Esophagus squamous epithelium (tissue), 4 donors: ENCODE measurements at regions not wholly inside any gene's neighbourhood (a gene's known extent, or its start where the extent isn't known, plus 50 kb on each side); places are given as distances from the start of the nearest gene placed in this dataset.

ENCODE experiments used
- POLR2A ChIP-seq, 4 donors: fragments of 450-650 bp; IDR thresholded peaks; one replicate each; pipeline ENCODE4 v1.6.1; 2017; ENCODE audit warnings: antibody characterized with exemption in 4 of 4, mild to moderate bottlenecking in 4 of 4, moderate library complexity in 3 of 4
- TF ChIP-seq, protein P1 (sequence below), 6 experiments: fragments of 450-650 bp in 4 of 6; fragments of 200-600 bp in 2 of 6; sonication (generic) in 2 of 6; IDR thresholded peaks; one replicate each; pipeline ENCODE4 v1.5.1; 2016 to 2019; ENCODE audit warnings: antibody characterized with exemption in 6 of 6, mild to moderate bottlenecking in 4 of 6, moderate library complexity in 4 of 6

GRCh38 chr16:49967012-49967559 lies 57.9 kb upstream of the CNEP1R1 start:
- TF ChIP-seq POLR2A (IDR thresholded peaks at IDR 0.05), result no peak
- TF ChIP-seq, protein P1, sequence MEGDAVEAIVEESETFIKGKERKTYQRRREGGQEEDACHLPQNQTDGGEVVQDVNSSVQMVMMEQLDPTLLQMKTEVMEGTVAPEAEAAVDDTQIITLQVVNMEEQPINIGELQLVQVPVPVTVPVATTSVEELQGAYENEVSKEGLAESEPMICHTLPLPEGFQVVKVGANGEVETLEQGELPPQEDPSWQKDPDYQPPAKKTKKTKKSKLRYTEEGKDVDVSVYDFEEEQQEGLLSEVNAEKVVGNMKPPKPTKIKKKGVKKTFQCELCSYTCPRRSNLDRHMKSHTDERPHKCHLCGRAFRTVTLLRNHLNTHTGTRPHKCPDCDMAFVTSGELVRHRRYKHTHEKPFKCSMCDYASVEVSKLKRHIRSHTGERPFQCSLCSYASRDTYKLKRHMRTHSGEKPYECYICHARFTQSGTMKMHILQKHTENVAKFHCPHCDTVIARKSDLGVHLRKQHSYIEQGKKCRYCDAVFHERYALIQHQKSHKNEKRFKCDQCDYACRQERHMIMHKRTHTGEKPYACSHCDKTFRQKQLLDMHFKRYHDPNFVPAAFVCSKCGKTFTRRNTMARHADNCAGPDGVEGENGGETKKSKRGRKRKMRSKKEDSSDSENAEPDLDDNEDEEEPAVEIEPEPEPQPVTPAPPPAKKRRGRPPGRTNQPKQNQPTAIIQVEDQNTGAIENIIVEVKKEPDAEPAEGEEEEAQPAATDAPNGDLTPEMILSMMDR (IDR thresholded peaks at IDR 0.05), result no peak
